ENCODE measurements at regions not wholly inside any gene's neighbourhood (a gene's known extent, or its start where the extent isn't known, plus 50 kb on each side); places are given as distances from the start of the nearest gene placed in this dataset.
"Not testable (repeated sequence)": the region's sequence is repeated elsewhere in the genome, so short reads cannot be mapped to it uniquely, and the experiment has no call there.

GRCh38 chr19:34871911-34872310 is 54.8 kb upstream of the ZNF30 start:
- DNase-seq (ENCODE audit: low read depth); H3K4me3 ChIP-seq (ENCODE audit: control insufficient read depth, low read depth, low read length): not testable (repeated sequence)

GRCh38 chr19:34867631-34868030 is 59.1 kb upstream of the ZNF30 start:
- DNase-seq (ENCODE audit: low read depth) = no peak
- no peak for TF ChIP-seq CTCF (conservative IDR thresholded peaks at IDR 0.05; ENCODE audit: control insufficient read depth, insufficient read depth, low read depth, low read length)
- H3K4me3 ChIP-seq (ENCODE audit: control insufficient read depth, low read depth, low read length) = no peak overlapping the region

GRCh38 chr19:34865225-34865624 is 61.5 kb upstream of the ZNF30 start:
- not testable (repeated sequence) for DNase-seq (ENCODE audit: low read depth); H3K4me3 ChIP-seq (ENCODE audit: control insufficient read depth, low read depth, low read length)

GRCh38 chr19:34859823-34860736 is 66.6 kb upstream of the ZNF30 start:
- H3K4me3 ChIP-seq (ENCODE audit: control insufficient read depth, low read depth, low read length); DNase-seq (ENCODE audit: low read depth): not testable (repeated sequence)

GRCh38 chr19:34859325-34859724 is 67.4 kb upstream of the ZNF30 start:
- H3K4me3 ChIP-seq (ENCODE audit: control insufficient read depth, low read depth, low read length) = not testable (repeated sequence)

DNA sequence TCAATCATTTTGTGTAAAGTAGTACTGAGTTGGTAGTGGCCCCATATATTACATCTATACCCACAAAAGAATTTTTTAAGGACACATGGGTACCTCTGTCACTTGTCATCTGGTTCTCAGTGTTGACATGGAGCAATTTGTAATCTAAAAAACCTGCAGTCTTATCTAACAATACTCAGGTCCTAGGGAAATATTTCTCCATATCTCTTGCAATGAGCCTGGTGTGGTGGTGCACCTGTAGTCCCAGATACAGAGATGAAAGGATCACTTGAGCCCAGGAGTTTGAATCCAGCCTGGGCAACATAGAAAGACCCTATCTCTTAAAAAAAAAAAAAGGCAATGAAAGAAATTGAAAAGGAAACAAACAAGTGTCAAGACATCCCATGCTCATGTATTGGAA is 70.7 kb upstream of the ZNF30 start:
- no peak for TF ChIP-seq CTCF (conservative IDR thresholded peaks at IDR 0.05; ENCODE audit: control insufficient read depth, insufficient read depth, low read depth, low read length)
- no peak for DNase-seq (ENCODE audit: low read depth)

More at GRCh38 chr19:34859325-34859724, 67.4 kb upstream of the ZNF30 start:
- DNase-seq (ENCODE audit: low read depth) = not testable (repeated sequence)

GRCh38 chr19:34853369-34853768 is 73.3 kb upstream of the ZNF30 start:
- TF ChIP-seq CTCF (conservative IDR thresholded peaks at IDR 0.05; ENCODE audit: control insufficient read depth, insufficient read depth, low read depth, low read length) = no peak
- no peak for DNase-seq (ENCODE audit: low read depth)
- no peak overlapping the region for H3K4me3 ChIP-seq (ENCODE audit: control insufficient read depth, low read depth, low read length)

More for the DNA sequence above, 70.7 kb upstream of the ZNF30 start:
- no peak overlapping the region for H3K4me3 ChIP-seq (ENCODE audit: control insufficient read depth, low read depth, low read length)

- TF ChIP-seq CTCF (conservative IDR thresholded peaks at IDR 0.05; ENCODE audit: control insufficient read depth, insufficient read depth, low read depth, low read length) = no peak
- H3K4me3 ChIP-seq (ENCODE audit: control insufficient read depth, low read depth, low read length) = no peak overlapping the region
- no peak for DNase-seq (ENCODE audit: low read depth)
Measured at GRCh38 chr19:34852669-34853068, 74.0 kb upstream of the ZNF30 start.

DNA sequence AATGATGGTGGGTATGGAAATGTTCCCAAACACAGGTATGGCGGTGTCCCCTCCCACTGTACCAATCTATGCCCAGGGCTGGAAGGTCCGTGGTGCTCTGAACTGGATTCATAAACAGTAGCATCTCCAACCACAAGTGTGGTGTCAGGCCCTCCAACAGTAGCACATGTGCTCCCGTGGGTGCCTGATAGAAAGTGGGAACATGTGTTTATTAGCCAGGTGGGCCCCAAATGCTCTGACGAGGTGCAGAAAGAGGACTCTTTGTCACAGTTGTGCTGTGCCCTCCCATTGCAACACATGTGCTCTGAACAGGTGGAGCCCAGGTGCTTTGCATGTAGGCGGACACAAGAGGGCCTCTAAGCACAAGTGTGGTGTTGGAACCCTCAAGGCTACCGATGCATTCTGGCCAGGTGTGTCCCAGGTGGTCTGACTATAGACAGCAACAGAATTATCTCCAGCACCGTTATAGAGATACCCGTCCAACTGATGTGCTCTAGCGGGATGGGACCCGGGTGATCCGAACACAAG is 75.4 kb upstream of the ZNF30 start:
- H3K4me3 ChIP-seq (ENCODE audit: control insufficient read depth, low read depth, low read length) = no peak overlapping the region
- DNase-seq (ENCODE audit: low read depth) = no peak
- no peak for TF ChIP-seq CTCF (conservative IDR thresholded peaks at IDR 0.05; ENCODE audit: control insufficient read depth, insufficient read depth, low read depth, low read length)

All from fibroblast of mammary gland (primary cell).